Colonic mucosa (tissue), 4 donors: ENCODE measurements at regions not wholly inside any gene's neighbourhood (a gene's known extent, or its start where the extent isn't known, plus 50 kb on each side); places are given as distances from the start of the nearest gene placed in this dataset.

Experiments used
- DNase-seq: peaks from one replicate; pipeline ENCODE4 v3.0.0-alpha.2; 2020
- H3K27ac ChIP-seq: fragments of 200-600 bp; one replicate; pipeline ENCODE4 v1.8.0; 2021
- H3K27me3 ChIP-seq: fragments of 200-600 bp; one replicate; pipeline ENCODE4 v1.8.0; 2021
- H3K36me3 ChIP-seq: fragments of 200-600 bp; one replicate; pipeline ENCODE4 v1.8.0; 2021
- H3K4me1 ChIP-seq: fragments of 200-600 bp; one replicate; pipeline ENCODE4 v1.8.0; 2021; ENCODE audit warnings: mild to moderate bottlenecking
- H3K4me3 ChIP-seq: fragments of 200-600 bp; one replicate; pipeline ENCODE4 v1.8.0; 2021
- H3K9ac ChIP-seq, 2 donors: one replicate each; pipeline ENCODE4 v1.7.0; 2013; ENCODE audit warnings: control low read depth in 2 of 2, low read depth in 2 of 2, low read length in 2 of 2
- H3K9me3 ChIP-seq: fragments of 200-600 bp; one replicate; pipeline ENCODE4 v1.8.0; 2021
- CTCF ChIP-seq: fragments of 200-600 bp; IDR thresholded peaks from one replicate; pipeline ENCODE4 v1.8.0; 2022; ENCODE audit warnings: antibody characterized with exemption, mild to moderate bottlenecking
- intact Hi-C: fragments of 100-400 bp; cut with DNase I; formaldehyde crosslinking; loops from one replicate; pipeline ENCODE4 v1.14.1; 2022
- donor health status: healthy.
- donor health status: DM: no; HTN: no; CAD: no.
- donor health status: DM: no; HTN: no; CAD: no.

DNA sequence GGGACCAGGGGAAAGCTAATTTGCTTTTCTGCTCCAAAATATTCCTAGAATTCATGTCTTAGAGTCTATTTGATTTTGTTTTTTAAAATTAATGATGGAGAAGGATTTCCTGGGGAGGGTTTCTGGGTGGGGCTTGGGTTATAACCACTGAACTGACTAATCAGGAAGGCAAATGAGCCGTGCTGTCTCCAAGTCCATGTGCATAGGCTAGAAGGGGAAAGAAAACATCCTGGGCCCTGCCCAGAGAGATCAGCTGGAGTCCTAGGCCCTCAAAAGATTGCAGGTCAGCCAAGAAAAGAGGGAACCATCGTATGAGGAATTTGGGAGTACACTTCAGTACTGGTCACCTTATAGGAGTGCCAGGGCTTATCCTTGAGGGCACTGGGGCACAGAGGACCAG, 480.2 kb upstream of the CELF4 start:
- Histone ChIP-seq H3K27ac (no peak overlapping the region), H3K4me3 (no peak overlapping the region), H3K4me1 (no peaks in the 10 kb centered on the region), H3K36me3 (no peaks in the 10 kb centered on the region), H3K27me3 (no peaks in the 10 kb centered on the region), H3K9ac (no peak overlapping the region), H3K9me3 (no peaks in the 10 kb centered on the region)
- no peak for TF ChIP-seq CTCF
- intact Hi-C loops, result no loop called here
- DNase-seq, result no peak

DNA sequence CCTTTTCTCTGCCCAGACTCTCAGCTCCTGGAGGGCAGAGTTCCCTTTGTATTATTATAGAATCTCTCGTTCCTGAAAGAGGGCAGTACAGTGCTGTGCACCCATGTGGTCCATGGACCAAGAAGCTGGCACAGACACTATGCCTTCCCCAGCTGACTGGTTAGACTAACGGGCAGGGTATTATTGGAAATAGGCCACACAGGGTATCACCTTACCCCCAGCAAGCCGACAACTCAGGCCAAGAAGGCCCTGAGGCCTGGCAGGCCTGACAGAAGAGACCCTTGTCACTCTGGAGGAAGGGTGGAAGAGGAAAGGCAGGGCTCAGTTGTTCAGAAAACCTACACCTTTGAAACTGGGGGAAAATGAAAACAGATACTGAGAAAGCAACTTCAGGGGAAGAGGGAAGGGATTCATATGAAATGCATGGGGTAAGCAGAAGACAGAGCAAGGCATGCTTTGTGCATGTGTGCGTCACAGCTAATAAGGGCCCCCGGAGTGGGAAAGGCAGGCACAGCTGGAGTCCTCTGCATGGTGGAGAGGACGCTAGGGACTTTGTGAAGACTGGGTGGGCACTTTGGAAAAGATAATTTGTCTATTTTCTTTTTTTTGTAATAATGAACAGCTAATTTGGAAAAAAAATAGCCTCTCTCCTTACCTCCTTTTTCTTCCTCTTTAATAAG, 476.8 kb upstream of the CELF4 start:
- TF ChIP-seq CTCF, result no peak
- H3K36me3 ChIP-seq, result no peaks in the 10 kb centered on the region
- no peak for DNase-seq

DNA sequence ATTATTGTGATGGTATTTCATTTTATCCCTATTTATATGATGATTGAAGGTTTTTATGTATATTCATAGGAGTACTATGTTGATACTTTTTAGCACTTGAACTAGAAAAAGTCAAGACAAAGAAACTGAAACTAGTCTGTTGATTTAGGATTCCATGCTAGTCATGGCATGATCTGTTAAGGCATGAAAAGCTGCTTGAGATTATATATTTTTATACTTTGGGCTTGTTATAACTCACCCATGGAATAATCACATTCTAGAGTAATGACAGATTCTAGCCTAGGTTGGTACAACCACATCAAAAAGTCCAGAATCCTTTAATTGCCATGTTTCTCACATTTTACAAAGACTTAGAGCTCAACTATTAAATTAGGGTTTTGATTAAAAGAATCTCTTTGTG, 472.6 kb upstream of the CELF4 start:
- no peak for DNase-seq
- no peak overlapping the region for H3K27ac ChIP-seq
- no peak overlapping the region for H3K4me3 ChIP-seq
- H3K4me1 ChIP-seq, result no peaks in the 10 kb centered on the region
- H3K36me3 ChIP-seq, result no peaks in the 10 kb centered on the region
- H3K27me3 ChIP-seq, result no peaks in the 10 kb centered on the region
- intact Hi-C loops, result no loop called here
- H3K9ac ChIP-seq, result no peak overlapping the region
- H3K9me3 ChIP-seq, result no peaks in the 10 kb centered on the region
- no peak for TF ChIP-seq CTCF

More for the DNA sequence above, 476.8 kb upstream of the CELF4 start:
- intact Hi-C loops, result no loop called here
- Histone ChIP-seq H3K9ac (no peak overlapping the region), H3K4me3 (no peak overlapping the region), H3K27ac (no peak overlapping the region), H3K27me3 (no peaks in the 10 kb centered on the region), H3K9me3 (no peaks in the 10 kb centered on the region), H3K4me1 (no peaks in the 10 kb centered on the region)

DNA sequence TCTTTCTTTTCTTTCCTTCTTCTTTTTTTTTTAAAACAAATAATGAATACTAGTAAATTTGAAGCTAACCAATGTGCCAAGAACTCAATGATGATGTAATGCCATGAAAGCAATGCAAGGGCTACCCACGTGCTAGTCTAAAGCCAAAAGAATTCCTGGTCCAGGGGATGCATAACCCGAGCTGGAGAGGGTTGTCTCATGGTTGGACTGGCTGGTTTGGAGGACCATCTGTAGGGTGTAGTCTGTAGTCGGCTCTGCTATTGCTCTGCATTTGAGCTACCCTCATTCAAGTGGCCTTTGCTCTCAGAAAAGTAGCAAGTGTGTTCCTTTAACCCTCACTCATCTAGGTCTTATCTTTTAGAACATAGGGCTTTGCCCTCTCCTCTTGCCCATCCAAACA, 469.6 kb upstream of the CELF4 start:
- Histone ChIP-seq H3K9me3 (no peaks in the 10 kb centered on the region), H3K9ac (no peak overlapping the region), H3K27me3 (no peaks in the 10 kb centered on the region), H3K36me3 (no peaks in the 10 kb centered on the region), H3K4me3 (no peak overlapping the region), H3K27ac (no peak overlapping the region), H3K4me1 (no peaks in the 10 kb centered on the region)
- intact Hi-C loops, result no loop called here
- TF ChIP-seq CTCF, result no peak
- no peak for DNase-seq

DNA sequence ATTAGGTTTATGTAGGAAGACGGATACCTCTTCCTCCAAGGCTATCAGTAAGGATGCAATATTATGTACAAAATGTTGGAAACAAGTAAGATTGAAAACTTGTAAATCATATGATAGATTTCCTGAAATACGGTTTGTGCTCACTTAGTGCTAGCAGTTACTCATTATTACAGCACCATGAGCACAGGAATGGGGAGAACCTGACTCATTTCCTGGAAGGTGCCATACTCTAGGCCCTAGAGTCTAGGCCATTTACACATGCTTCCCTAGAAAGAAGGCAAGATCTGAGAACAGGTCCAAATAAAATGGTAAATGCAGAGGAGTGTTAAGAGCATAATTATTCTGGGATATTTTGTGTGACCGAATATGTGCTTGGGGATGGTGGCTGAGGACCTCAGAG, 467.7 kb upstream of the CELF4 start:
- Histone ChIP-seq H3K4me1 (no peaks in the 10 kb centered on the region), H3K4me3 (no peak overlapping the region), H3K9me3 (no peaks in the 10 kb centered on the region), H3K27me3 (no peaks in the 10 kb centered on the region), H3K36me3 (no peaks in the 10 kb centered on the region), H3K9ac (no peak overlapping the region), H3K27ac (no peak overlapping the region)
- TF ChIP-seq CTCF, result no peak
- DNase-seq, result no peak
- intact Hi-C loops, result no loop called here
